DMS53 (cell line): ENCODE measurements at regions not wholly inside any gene's neighbourhood (a gene's known extent, or its start where the extent isn't known, plus 50 kb on each side); places are given as distances from the start of the nearest gene placed in this dataset.
"Not testable (repeated sequence)": the region's sequence is repeated elsewhere in the genome, so short reads cannot be mapped to it uniquely, and the experiment has no call there.

Source experiments
- DNase-seq: peaks from one replicate; lab custom pipeline; 2025; lab: John Stamatoyannopoulos, UW

- no peak for DNase-seq
Observed at GRCh38 chr14:106613256-106613655, 1086.9 kb downstream of the TMEM121 start.

- peak; percentile 86 for DNase-seq
Observed at GRCh38 chr14:106618471-106618951, 1092.1 kb downstream of the TMEM121 start.

- no peak for DNase-seq
Observed at GRCh38 chr14:106619606-106620005, 1093.2 kb downstream of the TMEM121 start.

- no peak for DNase-seq
Observed at GRCh38 chr14:106620368-106620767, 1094.0 kb downstream of the TMEM121 start.

- no peak for DNase-seq
Observed at GRCh38 chr14:106622200-106622745, 1095.9 kb downstream of the TMEM121 start.

GRCh38 chr14:106625186-106625585, 1098.8 kb downstream of the TMEM121 start:
- DNase-seq = no peak

- not testable (repeated sequence) for DNase-seq
Observed at GRCh38 chr14:106626469-106626868, 1100.1 kb downstream of the TMEM121 start.

GRCh38 chr14:106626942-106627588, 1100.7 kb downstream of the TMEM121 start:
- DNase-seq = peak; percentile 55

GRCh38 chr14:106631879-106632278, 1105.5 kb downstream of the TMEM121 start:
- no peak for DNase-seq

- no peak for DNase-seq
Observed at GRCh38 chr14:106633721-106634120, 1107.3 kb downstream of the TMEM121 start.

GRCh38 chr14:106635569-106635968, 1109.2 kb downstream of the TMEM121 start:
- DNase-seq = no peak

- peak; percentile 16 for DNase-seq
Observed at GRCh38 chr14:106638786-106639452, 1112.5 kb downstream of the TMEM121 start.

GRCh38 chr14:106642090-106642489, 1115.7 kb downstream of the TMEM121 start:
- no peak for DNase-seq

GRCh38 chr14:106642971-106643370, 1116.6 kb downstream of the TMEM121 start:
- not testable (repeated sequence) for DNase-seq

GRCh38 chr14:106648874-106649273, 1122.5 kb downstream of the TMEM121 start:
- not testable (repeated sequence) for DNase-seq

- no peak for DNase-seq
Observed at GRCh38 chr14:106651016-106651415, 1124.6 kb downstream of the TMEM121 start.

GRCh38 chr14:106652494-106652893, 1126.1 kb downstream of the TMEM121 start:
- DNase-seq = peak; percentile 2

- DNase-seq = no peak
Observed at GRCh38 chr14:106657460-106657859, 1131.1 kb downstream of the TMEM121 start.

- DNase-seq = peak; percentile 4
Observed at GRCh38 chr14:106658066-106658860, 1131.9 kb downstream of the TMEM121 start.

GRCh38 chr14:106661561-106661960, 1135.2 kb downstream of the TMEM121 start:
- peak; percentile 44 for DNase-seq

- no peak for DNase-seq
Observed at GRCh38 chr14:106662936-106663550, 1136.7 kb downstream of the TMEM121 start.
